Type B pancreatic cell (in vitro differentiated cells): ENCODE measurements at regions not wholly inside any gene's neighbourhood (a gene's known extent, or its start where the extent isn't known, plus 50 kb on each side); places are given as distances from the start of the nearest gene placed in this dataset.

ENCODE experiments used
- DNase-seq: peaks from one replicate; pipeline ENCODE4 v3.0.0; 2021; ENCODE audit warnings: mixed read lengths; ENCODE audit not compliant: unreplicated experiment; ENCODE audit errors: extremely low spot score
- H3K27ac Mint-ChIP-seq: 2 replicates; pipeline ENCODE4 v1.8.0; 2021; ENCODE audit warnings: mild to moderate bottlenecking, mixed read lengths
- H3K27me3 Mint-ChIP-seq: 2 replicates; pipeline ENCODE4 v1.8.0; 2021; ENCODE audit warnings: mixed read lengths
- H3K36me3 Mint-ChIP-seq: 2 replicates; pipeline ENCODE4 v1.8.0; 2021; ENCODE audit warnings: mixed read lengths
- H3K4me1 Mint-ChIP-seq: one replicate; pipeline ENCODE4 v1.8.0; 2021; ENCODE audit warnings: mixed read lengths; ENCODE audit not compliant: unreplicated experiment
- H3K4me3 Mint-ChIP-seq: 2 replicates; pipeline ENCODE4 v1.8.0; 2021; ENCODE audit warnings: mild to moderate bottlenecking, mixed read lengths
- H3K9me3 Mint-ChIP-seq: 2 replicates; pipeline ENCODE4 v1.8.0; 2021; ENCODE audit warnings: mixed read lengths
- TF ChIP-seq, protein P1 (sequence below): fragments of 200-600 bp; sonication (generic); conservative IDR thresholded peaks from 2 replicates; pipeline ENCODE4 v1.5.0; 2021; ENCODE audit warnings: antibody characterized with exemption, mild to moderate bottlenecking

DNA sequence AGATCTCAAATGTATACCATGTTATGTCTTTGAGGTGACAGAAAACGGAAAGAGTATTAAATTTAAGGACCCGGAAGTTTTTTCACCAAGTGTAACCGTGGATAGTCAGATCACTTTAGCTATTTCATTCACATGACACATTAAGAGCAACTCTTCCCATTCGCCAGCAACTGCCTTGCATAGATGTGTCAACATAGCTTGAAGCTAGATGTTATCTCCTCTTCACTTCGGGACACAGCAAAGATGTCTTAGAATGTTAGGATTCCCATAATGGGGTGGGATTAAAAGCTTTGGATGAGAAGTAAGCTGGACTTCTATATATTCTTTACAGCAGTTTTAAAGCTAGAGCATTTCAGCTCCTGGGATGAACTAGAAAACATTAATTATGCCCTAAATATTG lies 1135.9 kb upstream of the PCDH20 start:
- Mint-ChIP-seq H3K4me3 (no peak overlapping the region), H3K27ac (no peak overlapping the region), H3K36me3 (no peaks in the 10 kb centered on the region), H3K9me3 (no peaks in the 10 kb centered on the region), H3K27me3 (no peaks in the 10 kb centered on the region), H3K4me1 (peaks cover 10% of the 10 kb centered on the region)
- TF ChIP-seq, protein P1, sequence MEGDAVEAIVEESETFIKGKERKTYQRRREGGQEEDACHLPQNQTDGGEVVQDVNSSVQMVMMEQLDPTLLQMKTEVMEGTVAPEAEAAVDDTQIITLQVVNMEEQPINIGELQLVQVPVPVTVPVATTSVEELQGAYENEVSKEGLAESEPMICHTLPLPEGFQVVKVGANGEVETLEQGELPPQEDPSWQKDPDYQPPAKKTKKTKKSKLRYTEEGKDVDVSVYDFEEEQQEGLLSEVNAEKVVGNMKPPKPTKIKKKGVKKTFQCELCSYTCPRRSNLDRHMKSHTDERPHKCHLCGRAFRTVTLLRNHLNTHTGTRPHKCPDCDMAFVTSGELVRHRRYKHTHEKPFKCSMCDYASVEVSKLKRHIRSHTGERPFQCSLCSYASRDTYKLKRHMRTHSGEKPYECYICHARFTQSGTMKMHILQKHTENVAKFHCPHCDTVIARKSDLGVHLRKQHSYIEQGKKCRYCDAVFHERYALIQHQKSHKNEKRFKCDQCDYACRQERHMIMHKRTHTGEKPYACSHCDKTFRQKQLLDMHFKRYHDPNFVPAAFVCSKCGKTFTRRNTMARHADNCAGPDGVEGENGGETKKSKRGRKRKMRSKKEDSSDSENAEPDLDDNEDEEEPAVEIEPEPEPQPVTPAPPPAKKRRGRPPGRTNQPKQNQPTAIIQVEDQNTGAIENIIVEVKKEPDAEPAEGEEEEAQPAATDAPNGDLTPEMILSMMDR: no peak
- DNase-seq: no peak

DNA sequence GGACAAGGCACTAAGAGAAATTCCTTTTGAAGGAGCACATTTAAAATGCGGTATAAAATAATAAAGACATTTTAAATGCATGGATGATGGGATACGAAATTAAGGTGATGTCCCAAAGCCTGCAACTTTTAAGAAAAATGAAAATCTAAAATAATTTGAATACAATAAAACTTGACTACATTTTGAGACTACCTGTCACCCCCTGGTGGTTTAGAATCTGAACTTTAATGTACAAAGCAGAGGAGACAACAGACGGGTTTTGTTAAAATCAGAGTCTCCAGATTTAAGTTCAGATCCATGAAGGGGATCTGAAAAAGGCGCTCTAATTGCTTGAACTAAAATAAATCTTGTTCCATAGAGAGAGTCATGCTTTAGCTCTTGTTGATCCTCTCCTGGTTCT lies 1129.3 kb upstream of the PCDH20 start:
- TF ChIP-seq, protein P1: peak; percentile 51
- no peak overlapping the region for H3K4me3 Mint-ChIP-seq
- H3K27ac Mint-ChIP-seq: no peak overlapping the region
- no peaks in the 10 kb centered on the region for H3K36me3 Mint-ChIP-seq
- no peak for DNase-seq
- no peaks in the 10 kb centered on the region for H3K9me3 Mint-ChIP-seq
- no peaks in the 10 kb centered on the region for H3K4me1 Mint-ChIP-seq
- no peaks in the 10 kb centered on the region for H3K27me3 Mint-ChIP-seq

DNA sequence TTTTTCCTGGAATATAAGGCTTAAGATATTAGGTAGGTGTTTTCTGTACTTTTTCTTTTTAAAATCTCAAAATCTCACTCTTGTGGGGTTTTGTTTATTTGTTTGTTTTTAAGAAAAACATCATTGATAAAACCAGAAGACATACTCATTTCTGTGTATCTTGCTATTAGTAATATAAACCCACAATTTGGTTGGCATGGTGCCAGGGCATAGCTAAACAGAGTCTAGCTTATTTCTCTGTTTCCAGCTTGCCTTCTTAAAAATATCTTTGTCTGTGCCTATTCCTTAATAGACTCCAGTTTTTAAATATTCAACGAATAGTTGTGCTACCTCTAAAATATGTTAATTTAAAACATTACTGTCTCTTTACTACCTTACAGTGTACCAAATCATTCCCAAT lies 1121.9 kb upstream of the PCDH20 start:
- DNase-seq: no peak
- Mint-ChIP-seq H3K27me3 (no peaks in the 10 kb centered on the region), H3K4me1 (no peaks in the 10 kb centered on the region), H3K4me3 (no peak overlapping the region), H3K27ac (no peak overlapping the region), H3K36me3 (no peaks in the 10 kb centered on the region), H3K9me3 (no peaks in the 10 kb centered on the region)
- TF ChIP-seq, protein P1: no peak

DNA sequence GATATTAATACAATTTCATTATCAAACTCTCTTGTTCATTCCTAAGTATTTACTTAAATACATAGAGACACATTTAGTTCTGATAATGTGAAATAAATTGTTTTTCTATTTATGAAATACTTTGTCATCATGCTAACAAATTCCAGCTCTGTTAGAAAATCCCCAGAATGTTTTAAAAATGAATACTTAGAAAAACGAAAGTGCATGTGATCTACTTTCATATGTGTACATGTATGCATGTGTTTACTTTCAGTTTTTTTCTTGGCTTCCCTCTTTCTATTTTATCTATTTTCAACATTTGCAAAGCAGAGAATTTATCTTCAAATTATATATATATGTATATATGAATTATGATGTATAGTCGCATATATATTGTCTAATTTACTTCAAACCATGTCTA lies 1110.0 kb upstream of the PCDH20 start:
- Mint-ChIP-seq H3K27ac (no peak overlapping the region), H3K36me3 (no peaks in the 10 kb centered on the region), H3K4me1 (peaks cover 11% of the 10 kb centered on the region), H3K4me3 (no peak overlapping the region), H3K27me3 (no peaks in the 10 kb centered on the region), H3K9me3 (no peaks in the 10 kb centered on the region)
- TF ChIP-seq, protein P1: no peak
- no peak for DNase-seq

DNA sequence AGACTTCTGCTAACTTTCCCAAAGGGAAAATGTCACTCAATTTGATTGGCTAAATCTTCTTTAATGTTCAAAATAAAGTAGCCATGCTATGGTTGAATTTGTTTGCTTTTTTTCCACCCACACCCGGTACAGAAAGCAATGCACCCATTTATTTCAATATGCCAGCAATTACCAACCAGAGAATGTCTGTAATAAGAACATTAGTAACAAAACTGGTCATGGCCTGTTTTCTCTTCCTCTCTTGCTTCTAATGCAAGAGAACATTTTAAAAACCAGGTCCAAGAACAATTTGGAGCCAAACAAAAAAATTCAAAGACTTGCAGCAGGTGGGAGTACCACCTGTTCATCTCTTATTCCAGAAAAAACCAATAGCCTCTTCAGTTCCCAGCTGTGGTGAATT lies 1108.8 kb upstream of the PCDH20 start:
- Mint-ChIP-seq H3K4me1 (peaks cover 11% of the 10 kb centered on the region), H3K27me3 (no peaks in the 10 kb centered on the region), H3K9me3 (no peaks in the 10 kb centered on the region), H3K4me3 (no peak overlapping the region), H3K36me3 (no peaks in the 10 kb centered on the region), H3K27ac (no peak overlapping the region)
- TF ChIP-seq, protein P1: no peak
- no peak for DNase-seq

DNA sequence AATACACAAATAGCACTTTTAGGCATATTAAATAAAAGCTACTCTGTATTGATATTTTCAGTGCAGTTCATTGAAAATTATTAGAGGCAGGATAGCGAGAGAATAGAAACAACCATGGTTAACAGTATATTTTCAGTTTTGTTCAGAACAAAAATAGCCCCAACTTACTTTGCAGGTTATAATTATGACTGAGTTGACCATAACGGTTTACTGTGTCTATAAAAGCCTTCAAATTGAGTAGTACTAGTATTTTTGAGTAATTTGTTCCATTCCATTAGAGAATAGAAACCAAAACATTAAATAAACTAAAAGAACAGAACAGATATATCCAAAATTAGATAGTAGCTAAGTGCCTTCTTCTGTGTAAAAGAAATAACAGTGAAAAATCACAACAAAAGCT lies 1108.4 kb upstream of the PCDH20 start:
- Mint-ChIP-seq H3K36me3 (no peaks in the 10 kb centered on the region), H3K27me3 (no peaks in the 10 kb centered on the region), H3K9me3 (no peaks in the 10 kb centered on the region), H3K4me1 (peaks cover 11% of the 10 kb centered on the region), H3K4me3 (no peak overlapping the region), H3K27ac (no peak overlapping the region)
- TF ChIP-seq, protein P1: no peak
- no peak for DNase-seq
